ENCODE measurements at regions not wholly inside any gene's neighbourhood (a gene's known extent, or its start where the extent isn't known, plus 50 kb on each side); places are given as distances from the start of the nearest gene placed in this dataset.

DNA sequence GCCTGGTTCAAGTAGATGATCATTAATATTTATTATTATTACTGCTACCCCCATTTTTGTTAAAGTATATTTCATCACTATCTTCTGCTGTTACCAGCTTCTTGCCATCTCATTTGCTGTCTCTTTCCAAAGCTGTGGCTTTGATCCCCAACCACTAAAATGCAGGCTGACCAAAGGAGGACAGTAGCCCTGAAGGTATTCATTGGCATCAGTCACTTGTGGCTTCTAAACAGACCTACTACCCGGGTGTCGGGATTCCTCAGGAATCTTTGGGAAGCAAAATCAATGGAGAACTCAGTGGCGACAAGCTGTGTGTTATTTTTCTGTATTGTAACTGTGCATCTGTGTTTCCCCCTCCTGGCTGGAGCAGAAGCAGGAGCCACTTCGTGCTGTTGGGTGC lies 379.2 kb upstream of the ERCC4 start:
- no TSS peak for BruUV-seq (replicated peaks)
- WGBS (ENCODE audit: insufficient coverage, insufficient replicate concordance, low lambda C conversion rate, missing lambda C conversion rate) = 53% methylated on average over 4 of the region's 4 CpGs
- ChIA-PET RAD21 (ENCODE audit: unreplicated experiment) (no interaction called here), CTCF (no interaction called here), POLR2A (no interaction called here), SMC1A (ENCODE audit: uncharacterized antibody, unreplicated experiment) (interaction anchor here (0.8 to 2.0 kb wide), 4 partner anchors 9 to 21 kb away, joined by 3 to 5 read pairs (median 3); no protein-coding TSS in a partner anchor)
- no peaks in the 10 kb centered on the region for H3K36me3 ChIP-seq (ENCODE audit: control insufficient read depth in 2 of 2, insufficient read depth in 2 of 2, low read length in 1 of 2)
- H3K79me2 ChIP-seq (ENCODE audit: control insufficient read depth, insufficient read depth, low read length) = no peaks in the 10 kb centered on the region
- no peaks in the 10 kb centered on the region for H3K4me1 ChIP-seq (ENCODE audit: control insufficient read depth, insufficient read depth, low read length)
- H3K27me3 ChIP-seq (replicated peaks in 1 of 2; ENCODE audit: control insufficient read depth in 2 of 2, insufficient read depth in 2 of 2, low read length in 1 of 2) = no peaks in the 10 kb centered on the region
- H2AFZ ChIP-seq (ENCODE audit: control insufficient read depth, low read depth, low read length) = no peak overlapping the region
- intact Hi-C loops (cut with micrococcal nuclease; ENCODE audit: unreplicated experiment) = no loop called here
- FAIRE-seq (no peak), ATAC-seq (no peak), DNase-seq (ENCODE audit: low read depth, low spot score) (no peak)
- no peaks in the 10 kb centered on the region for H3K9me3 ChIP-seq (replicated peaks; ENCODE audit: control insufficient read depth, insufficient read depth, low read length)
- H3K9ac ChIP-seq (ENCODE audit: control insufficient read depth, insufficient read depth, low read length) = no peak overlapping the region
- H4K20me1 ChIP-seq (ENCODE audit: control insufficient read depth, insufficient read depth) = no peaks in the 10 kb centered on the region
- no peak overlapping the region for H3K27ac ChIP-seq (ENCODE audit: control insufficient read depth, insufficient read depth)
- H3K4me3 ChIP-seq = no peak overlapping the region
- TF ChIP-seq CBFB (IDR thresholded peaks at IDR 0.05; ENCODE audit: low read depth) (no peak), SMC3 (IDR thresholded peaks at IDR 0.05; ENCODE audit: borderline replicate concordance, low read length) (no peak), TBL1XR1 (IDR thresholded peaks at IDR 0.05; ENCODE audit: low read depth, low read length) (no peak), GABPA (IDR thresholded peaks at IDR 0.05; ENCODE audit: low read depth) (no peak), HDAC2 (IDR thresholded peaks at IDR 0.05) (no peak), MYB (IDR thresholded peaks at IDR 0.05; ENCODE audit: borderline replicate concordance, low read depth, low read length) (no peak), NFYB (IDR thresholded peaks at IDR 0.05; ENCODE audit: insufficient read depth, low read depth, low read length) (no peak), SUPT20H (IDR thresholded peaks at IDR 0.05; ENCODE audit: borderline replicate concordance, control insufficient read depth, low read depth, low read length) (no peak), ASH2L (IDR thresholded peaks at IDR 0.05; ENCODE audit: borderline replicate concordance, low read depth) (no peak), PAX5 (IDR thresholded peaks at IDR 0.05; ENCODE audit: borderline replicate concordance, low read depth, low read length) (no peak), HDAC6 (IDR thresholded peaks at IDR 0.05; ENCODE audit: unreplicated experiment) (no peak)
- TF ChIP-seq, protein P1, sequence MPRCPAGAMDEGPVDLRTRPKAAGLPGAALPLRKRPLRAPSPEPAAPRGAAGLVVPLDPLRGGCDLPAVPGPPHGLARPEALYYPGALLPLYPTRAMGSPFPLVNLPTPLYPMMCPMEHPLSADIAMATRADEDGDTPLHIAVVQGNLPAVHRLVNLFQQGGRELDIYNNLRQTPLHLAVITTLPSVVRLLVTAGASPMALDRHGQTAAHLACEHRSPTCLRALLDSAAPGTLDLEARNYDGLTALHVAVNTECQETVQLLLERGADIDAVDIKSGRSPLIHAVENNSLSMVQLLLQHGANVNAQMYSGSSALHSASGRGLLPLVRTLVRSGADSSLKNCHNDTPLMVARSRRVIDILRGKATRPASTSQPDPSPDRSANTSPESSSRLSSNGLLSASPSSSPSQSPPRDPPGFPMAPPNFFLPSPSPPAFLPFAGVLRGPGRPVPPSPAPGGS (IDR thresholded peaks at IDR 0.05; ENCODE audit: borderline replicate concordance, insufficient read depth, low read depth, low read length, poor library complexity, severe bottlenecking) = no peak
- no peak overlapping the region for H3K4me2 ChIP-seq (ENCODE audit: control insufficient read depth, insufficient read depth)
- in situ Hi-C loops (cut with MboI) = no loop called here
